Neutrophil (primary cell): ENCODE measurements at regions not wholly inside any gene's neighbourhood (a gene's known extent, or its start where the extent isn't known, plus 50 kb on each side); places are given as distances from the start of the nearest gene placed in this dataset.

ENCODE experiments used
- H3K27ac ChIP-seq: fragments of 200-600 bp; sonication (generic); 2 replicates; pipeline ENCODE4 v1.5.1; 2016; ENCODE audit warnings: mild to moderate bottlenecking, moderate library complexity
- H3K27me3 ChIP-seq: fragments of 200-600 bp; sonication (generic); 2 replicates; pipeline ENCODE4 v1.6.0; 2016; ENCODE audit warnings: mild to moderate bottlenecking
- H3K36me3 ChIP-seq: fragments of 200-600 bp; sonication (generic); 2 replicates; pipeline ENCODE4 v1.5.1; 2017
- H3K4me1 ChIP-seq, 2 experiments: fragments of 200-600 bp in 1 of 2; sonication (generic) in 1 of 2; 1 replicate in 1 of 2; 2 replicates in 1 of 2; pipeline versions ENCODE4 v1.5.1 to v1.6.1; 2013 to 2016; ENCODE audit warnings: low read depth in 1 of 2, low read length in 1 of 2, mild to moderate bottlenecking in 1 of 2, moderate library complexity in 1 of 2; ENCODE audit not compliant: control insufficient read depth in 1 of 2, insufficient read depth in 1 of 2
- H3K4me3 ChIP-seq, 2 experiments: fragments of 200-600 bp in 1 of 2; sonication (generic) in 1 of 2; 1 replicate in 1 of 2; 2 replicates in 1 of 2; pipeline ENCODE4 v1.5.1; 2013 to 2016; ENCODE audit warnings: low read depth in 1 of 2, low read length in 1 of 2, mild to moderate bottlenecking in 1 of 2, moderate library complexity in 1 of 2
- H3K9me3 ChIP-seq: fragments of 200-600 bp; sonication (generic); 2 replicates; pipeline ENCODE4 v1.5.1; 2016
- TF ChIP-seq, protein P1 (sequence below): fragments of 200-600 bp; sonication (generic); IDR thresholded peaks from 2 replicates; pipeline ENCODE4 v1.5.1; 2016; ENCODE audit warnings: antibody characterized with exemption

GRCh38 chr2:5955921-5956320, 263.7 kb downstream of the SOX11 start:
- Histone ChIP-seq H3K4me3 (no peak overlapping the region), H3K27ac (no peak overlapping the region), H3K4me1 (no peaks in the 10 kb centered on the region), H3K27me3 (no peaks in the 10 kb centered on the region), H3K36me3 (no peaks in the 10 kb centered on the region), H3K9me3 (no peaks in the 10 kb centered on the region)
- TF ChIP-seq, protein P1, sequence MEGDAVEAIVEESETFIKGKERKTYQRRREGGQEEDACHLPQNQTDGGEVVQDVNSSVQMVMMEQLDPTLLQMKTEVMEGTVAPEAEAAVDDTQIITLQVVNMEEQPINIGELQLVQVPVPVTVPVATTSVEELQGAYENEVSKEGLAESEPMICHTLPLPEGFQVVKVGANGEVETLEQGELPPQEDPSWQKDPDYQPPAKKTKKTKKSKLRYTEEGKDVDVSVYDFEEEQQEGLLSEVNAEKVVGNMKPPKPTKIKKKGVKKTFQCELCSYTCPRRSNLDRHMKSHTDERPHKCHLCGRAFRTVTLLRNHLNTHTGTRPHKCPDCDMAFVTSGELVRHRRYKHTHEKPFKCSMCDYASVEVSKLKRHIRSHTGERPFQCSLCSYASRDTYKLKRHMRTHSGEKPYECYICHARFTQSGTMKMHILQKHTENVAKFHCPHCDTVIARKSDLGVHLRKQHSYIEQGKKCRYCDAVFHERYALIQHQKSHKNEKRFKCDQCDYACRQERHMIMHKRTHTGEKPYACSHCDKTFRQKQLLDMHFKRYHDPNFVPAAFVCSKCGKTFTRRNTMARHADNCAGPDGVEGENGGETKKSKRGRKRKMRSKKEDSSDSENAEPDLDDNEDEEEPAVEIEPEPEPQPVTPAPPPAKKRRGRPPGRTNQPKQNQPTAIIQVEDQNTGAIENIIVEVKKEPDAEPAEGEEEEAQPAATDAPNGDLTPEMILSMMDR: no peak

DNA sequence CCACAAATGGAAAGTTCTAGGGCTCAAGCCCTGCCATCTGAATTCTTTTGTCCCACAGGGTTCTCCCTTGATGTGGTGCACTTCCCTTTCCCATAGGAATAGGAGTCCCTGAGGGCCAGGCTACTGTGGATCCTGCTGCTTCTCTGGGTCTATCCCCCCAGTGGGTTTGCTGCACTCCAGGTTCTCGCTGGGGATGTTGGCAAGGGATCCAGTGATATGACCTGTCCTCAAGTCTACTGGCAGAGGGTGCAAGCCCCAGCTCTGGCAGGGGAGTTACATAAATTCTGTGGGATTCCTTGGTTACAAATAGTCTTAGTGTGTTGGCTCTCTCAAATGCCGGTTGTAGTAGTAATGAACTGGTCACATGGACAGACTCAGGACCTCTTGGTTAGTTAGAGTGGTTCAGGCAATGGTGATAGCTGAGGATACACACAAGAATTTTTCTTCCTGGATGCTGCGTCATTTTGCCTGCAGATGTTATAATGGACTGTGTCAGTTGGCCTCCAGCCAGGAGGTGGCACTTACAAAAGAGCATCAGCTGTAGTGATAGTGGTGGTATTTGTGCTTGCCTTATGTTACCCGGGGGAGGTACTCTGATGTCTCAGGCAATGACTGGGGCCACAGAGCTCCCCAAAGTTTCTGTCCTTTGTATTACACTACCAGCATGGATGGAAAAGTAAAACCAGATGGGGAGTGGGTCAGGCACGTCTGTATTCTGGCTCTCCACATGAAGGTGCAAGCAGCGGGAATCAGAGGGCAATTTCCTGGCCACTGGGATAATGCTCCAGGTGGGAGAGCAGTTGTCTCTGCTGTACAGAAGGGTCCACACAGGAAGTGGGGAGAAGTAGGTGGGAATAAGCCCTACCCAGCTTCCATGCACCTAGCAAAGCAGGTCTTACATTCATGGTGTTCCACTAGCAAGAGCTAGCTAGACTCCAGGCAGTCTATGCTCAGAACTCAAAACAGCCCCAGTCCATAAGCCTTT, 267.9 kb downstream of the SOX11 start:
- no peaks in the 10 kb centered on the region for H3K4me1 ChIP-seq
- TF ChIP-seq, protein P1: no peak

GRCh38 chr2:5967506-5967905, 275.3 kb downstream of the SOX11 start:
- no peak overlapping the region for H3K4me3 ChIP-seq
- H3K36me3 ChIP-seq: no peaks in the 10 kb centered on the region
- H3K27ac ChIP-seq: no peak overlapping the region
- no peaks in the 10 kb centered on the region for H3K4me1 ChIP-seq
- H3K9me3 ChIP-seq: no peaks in the 10 kb centered on the region
- H3K27me3 ChIP-seq: no peaks in the 10 kb centered on the region
- TF ChIP-seq, protein P1: no peak

More for the DNA sequence above, 267.9 kb downstream of the SOX11 start:
- Histone ChIP-seq H3K27ac (no peak overlapping the region), H3K27me3 (no peaks in the 10 kb centered on the region), H3K36me3 (no peaks in the 10 kb centered on the region), H3K9me3 (no peaks in the 10 kb centered on the region), H3K4me3 (no peak overlapping the region)

DNA sequence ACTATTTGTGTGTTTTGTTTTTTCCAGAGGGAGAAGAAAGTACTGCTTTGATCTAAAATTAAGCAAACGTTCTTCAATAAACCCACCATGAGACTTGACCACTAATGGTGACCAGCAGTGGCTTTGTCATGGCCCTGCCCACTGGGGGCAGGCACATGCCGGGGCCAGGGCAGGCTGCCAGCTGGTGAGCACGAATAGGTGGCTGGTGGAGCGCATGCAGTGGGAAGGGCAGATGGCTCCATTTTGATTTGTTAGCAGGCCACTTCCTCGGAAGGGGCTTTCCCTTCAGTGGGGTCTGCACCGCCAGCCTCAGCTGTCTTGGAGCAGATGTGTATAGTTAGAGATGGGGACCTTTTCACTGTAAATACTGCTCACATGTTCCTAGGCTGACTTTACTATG, 277.1 kb downstream of the SOX11 start:
- no peaks in the 10 kb centered on the region for H3K9me3 ChIP-seq

GRCh38 chr2:5970347-5970746, 278.2 kb downstream of the SOX11 start:
- TF ChIP-seq, protein P1: no peak
- Histone ChIP-seq H3K9me3 (no peaks in the 10 kb centered on the region), H3K27ac (no peak overlapping the region), H3K4me3 (no peak overlapping the region), H3K4me1 (no peaks in the 10 kb centered on the region), H3K36me3 (no peaks in the 10 kb centered on the region), H3K27me3 (no peaks in the 10 kb centered on the region)

More for the DNA sequence above, 277.1 kb downstream of the SOX11 start:
- H3K4me1 ChIP-seq: no peaks in the 10 kb centered on the region
- TF ChIP-seq, protein P1: no peak
- H3K27ac ChIP-seq: no peak overlapping the region
- H3K27me3 ChIP-seq: no peaks in the 10 kb centered on the region
- H3K4me3 ChIP-seq: no peak overlapping the region
- no peaks in the 10 kb centered on the region for H3K36me3 ChIP-seq
